Inflammatory macrophage (primary cell): ENCODE measurements at regions not wholly inside any gene's neighbourhood (a gene's known extent, or its start where the extent isn't known, plus 50 kb on each side); places are given as distances from the start of the nearest gene placed in this dataset.

ENCODE experiments used
- DNase-seq, 2 donors: peaks; one replicate each; pipeline ENCODE4 v3.0.0-alpha.2; 2020 to 2022

DNA sequence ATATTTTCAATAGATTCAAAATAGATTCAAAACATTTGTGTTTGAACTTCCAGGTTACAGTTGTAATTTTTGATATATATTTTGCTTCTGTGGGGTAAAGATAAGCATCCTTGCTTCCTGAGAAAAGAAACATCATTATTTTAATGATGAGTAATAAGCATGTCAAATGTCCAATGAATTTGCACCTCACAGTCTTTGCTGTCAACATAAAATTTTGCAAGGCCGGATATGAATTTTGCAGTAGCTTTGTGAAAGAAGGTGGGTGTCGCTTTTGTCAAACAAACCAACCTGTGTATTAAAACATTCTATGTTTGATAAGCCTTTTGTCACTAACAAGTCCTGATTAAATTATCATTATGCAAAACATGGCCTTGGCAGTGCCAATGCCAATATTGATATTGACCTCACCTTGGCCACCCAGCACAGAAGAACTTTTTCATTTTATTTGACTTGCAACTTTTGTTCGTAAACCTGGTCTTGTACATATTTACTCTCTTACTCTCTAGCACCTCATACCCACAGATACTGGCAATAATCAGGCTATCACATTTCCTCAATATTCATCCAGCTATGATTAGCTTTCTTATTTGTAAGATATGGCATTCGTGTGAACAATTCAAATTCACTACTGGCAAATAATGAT is 645.0 kb upstream of the KLF4 start:
- DNase-seq, result peak in 1 of 2 donors; percentile 10

DNA sequence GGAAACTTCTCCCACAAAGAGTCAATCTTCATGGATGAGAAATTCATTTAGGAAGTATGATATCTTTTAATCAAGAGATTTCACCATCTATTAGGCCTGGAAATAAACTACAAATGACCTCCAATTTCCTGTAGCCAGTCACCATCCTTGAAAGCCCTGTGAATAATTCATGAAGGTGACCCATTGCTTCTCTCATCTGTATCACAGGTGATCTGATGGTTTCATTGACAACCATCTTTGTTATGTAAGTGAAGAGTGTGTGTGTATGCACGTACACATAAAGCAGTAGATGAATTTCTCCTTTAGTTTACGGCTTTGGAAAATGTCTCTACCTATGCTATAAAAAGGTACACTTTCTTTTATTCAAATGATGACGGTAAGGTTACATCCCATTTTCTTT is 644.1 kb upstream of the KLF4 start:
- DNase-seq, result no peak

- no peak for DNase-seq
Observed at GRCh38 chr9:108133101-108133500, 643.5 kb upstream of the KLF4 start.

DNA sequence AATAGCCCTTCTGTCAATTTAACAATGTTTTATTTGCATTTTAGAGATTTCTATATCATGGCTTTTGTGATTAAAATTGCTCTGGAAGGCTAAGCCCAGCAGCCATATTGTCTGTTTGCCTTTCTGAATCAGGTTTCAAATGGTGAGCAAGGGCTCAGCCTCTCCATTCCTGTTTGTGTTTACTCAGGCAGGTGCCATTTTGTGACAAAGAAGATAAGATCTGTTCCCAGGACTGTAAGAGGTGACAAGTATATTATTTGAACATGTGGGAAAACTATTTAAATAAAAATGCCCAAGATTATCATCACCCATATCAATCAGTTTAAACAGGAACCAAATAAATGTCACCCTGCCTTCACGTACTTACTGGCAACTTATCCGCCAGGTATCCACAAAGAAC is 641.3 kb upstream of the KLF4 start:
- no peak for DNase-seq

- DNase-seq, result peak; percentile 18 to 32
Observed at GRCh38 chr9:108125625-108126024, 636.1 kb upstream of the KLF4 start.

DNA sequence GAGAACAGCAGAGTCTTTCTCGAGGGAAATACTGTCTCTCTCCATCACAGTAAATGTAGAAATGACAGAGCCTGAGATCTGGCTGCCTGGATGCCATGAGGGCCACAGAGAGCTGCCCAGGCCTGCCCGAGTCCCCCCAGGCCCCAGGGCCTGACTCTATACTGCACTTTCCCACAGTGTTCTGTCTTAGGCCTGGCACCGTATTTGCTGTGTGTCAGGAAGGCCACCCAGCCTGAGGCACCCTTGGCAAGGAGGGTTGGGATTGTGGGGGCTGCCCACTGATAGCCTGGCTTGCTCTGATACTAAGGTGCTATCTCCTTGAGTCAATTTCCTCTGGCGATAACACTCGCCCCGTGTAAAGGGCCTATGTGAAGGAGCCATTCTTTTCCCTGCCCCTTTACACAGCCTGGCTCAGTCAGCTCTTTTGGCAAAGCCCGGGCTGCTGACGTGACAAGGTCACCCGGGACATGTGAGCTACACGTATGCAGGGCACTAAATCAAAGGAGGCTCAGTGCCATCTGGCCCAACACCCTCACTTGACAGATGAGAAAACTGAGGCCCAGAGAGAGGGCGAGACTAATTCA is 630.1 kb upstream of the KLF4 start:
- DNase-seq, result no peak

DNA sequence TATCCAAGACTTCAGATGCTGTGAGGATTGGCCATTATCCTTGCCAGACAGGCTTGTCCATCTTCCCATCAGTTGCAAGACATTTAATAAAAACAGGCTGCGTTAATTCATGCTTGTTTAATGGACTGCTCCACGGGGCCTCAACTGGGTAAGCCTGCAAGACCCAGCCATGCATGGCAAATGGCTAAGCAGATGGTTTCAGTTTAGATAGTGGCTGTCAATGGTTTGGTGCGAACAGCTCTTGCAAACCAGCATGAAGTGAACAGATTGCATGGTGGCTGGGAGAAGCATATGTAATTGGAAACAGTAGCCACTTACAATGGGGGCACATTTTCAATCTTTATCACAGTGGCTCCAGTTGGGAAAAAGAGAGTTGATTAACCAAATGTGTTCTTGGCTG is 628.2 kb upstream of the KLF4 start:
- no peak for DNase-seq

- DNase-seq, result no peak
Observed at GRCh38 chr9:108117306-108117705, 627.7 kb upstream of the KLF4 start.

GRCh38 chr9:108113596-108113995 is 624.0 kb upstream of the KLF4 start:
- peak; percentile 3 to 53 for DNase-seq

GRCh38 chr9:108109927-108110690 is 620.5 kb upstream of the KLF4 start:
- no peak for DNase-seq

DNA sequence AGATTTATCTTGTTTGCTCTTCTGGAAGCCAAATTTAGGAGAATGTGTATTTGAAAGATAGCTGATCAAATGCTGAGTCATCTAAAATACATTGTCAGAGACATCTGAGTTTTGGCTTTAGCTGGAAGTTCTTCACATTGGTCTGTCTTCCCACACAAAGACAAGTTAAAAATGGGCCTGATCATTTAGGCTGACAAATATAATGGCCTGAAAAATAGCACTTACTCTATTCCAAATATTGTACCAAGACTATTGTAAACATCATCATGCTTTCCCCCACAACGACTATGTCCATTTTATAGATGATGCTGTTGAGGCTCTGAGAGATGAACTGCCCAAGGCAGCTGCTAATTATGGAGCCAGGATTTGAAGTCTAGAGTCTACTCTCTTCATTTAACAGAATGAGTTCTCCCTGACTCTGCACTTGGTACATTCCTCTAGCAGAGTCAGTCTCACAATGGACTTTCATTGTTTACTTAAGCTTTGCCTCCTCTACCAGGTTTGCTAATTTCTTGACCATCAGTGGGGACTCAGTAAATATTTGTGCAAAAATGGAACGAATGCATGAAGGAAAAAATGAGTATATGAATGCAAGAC is 619.4 kb upstream of the KLF4 start:
- no peak for DNase-seq

DNA sequence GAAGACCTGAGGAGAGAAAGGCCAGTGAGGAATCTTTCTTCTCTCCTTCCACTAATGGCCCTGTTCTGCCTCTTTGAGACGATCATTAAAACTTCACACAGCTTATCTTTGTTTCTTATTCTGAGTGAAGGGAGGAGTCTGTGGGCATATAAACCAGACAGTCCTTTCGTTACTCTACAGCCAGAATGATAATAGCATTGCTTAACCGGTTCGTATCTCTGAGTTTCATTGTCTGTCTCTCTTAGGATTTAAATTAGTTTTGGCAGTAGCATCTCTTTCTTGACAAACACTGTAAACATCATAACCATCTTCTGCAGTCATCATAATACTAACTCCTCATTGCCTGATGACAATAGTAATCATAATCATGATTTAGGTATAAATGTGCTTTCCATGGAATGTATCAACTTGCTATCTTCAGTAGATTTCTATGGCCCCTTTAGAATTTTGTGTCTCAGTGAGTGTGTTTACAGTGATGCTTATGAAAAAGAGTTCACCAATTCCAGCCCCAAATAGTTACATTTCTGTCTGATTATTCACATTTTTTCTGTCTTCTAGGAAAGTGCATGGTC is 618.8 kb upstream of the KLF4 start:
- no peak for DNase-seq

GRCh38 chr9:108105885-108106284 is 616.3 kb upstream of the KLF4 start:
- DNase-seq, result no peak

- no peak for DNase-seq
Observed at GRCh38 chr9:108104991-108105390, 615.4 kb upstream of the KLF4 start.

- no peak for DNase-seq
Observed at GRCh38 chr9:108103046-108103693, 613.6 kb upstream of the KLF4 start.

DNA sequence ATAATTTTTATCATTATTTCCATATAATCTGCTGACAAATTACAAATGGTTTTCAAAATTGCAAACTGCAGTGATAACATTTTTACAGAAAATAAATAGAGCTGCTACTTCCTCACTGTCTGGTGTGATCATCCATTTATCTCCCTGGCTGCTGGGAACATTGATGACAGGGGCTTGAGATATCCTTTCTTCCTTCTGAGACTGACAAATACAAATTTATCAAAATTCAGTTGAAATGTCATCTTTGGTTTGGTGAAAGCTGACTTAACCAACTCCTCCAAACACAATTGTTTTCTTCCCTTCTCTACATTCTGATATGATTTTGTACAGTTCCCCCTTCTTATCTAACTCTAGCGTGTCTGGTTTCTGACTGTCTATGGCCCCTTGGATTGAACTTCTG is 611.8 kb upstream of the KLF4 start:
- DNase-seq, result no peak

DNA sequence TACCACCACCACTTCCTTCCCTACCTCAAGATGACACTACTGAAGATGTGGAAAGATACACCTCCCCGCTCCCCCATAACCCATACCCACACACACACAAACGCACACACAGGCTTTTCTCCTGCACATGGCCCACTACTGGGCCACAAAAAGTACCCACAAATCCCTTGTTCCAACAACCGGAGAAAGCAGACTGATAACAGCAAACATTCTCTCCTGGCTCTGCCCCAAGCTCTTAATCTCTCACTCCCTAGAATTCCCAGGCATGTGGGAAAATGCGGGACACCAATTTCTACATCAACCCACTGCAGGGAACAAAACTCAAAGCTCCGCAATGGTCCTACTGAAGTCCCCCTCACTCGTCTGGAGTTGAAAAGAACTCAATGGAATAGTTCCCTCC is 611.0 kb upstream of the KLF4 start:
- DNase-seq, result no peak

- no peak for DNase-seq
Observed at GRCh38 chr9:108099854-108100253, 610.3 kb upstream of the KLF4 start.

DNA sequence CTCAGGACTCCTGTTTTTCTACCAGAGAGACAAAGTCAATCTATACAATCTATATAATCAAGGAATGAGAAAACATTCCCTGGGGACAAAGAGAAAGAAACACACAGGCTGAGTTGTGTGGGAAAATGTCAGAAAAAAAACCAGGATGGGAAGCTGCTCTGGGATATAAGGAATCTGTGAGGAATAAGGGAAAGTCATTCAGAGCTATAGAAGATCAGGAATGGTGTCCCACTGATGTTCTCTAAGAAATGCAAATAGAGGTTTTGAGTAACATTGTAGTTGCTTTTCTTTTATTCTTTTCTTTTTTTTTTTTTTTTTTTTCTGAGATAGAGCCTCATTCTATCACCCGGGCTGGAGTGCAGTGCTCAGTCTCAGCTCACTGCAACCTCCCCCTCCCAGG is 605.9 kb upstream of the KLF4 start:
- DNase-seq, result no peak

DNA sequence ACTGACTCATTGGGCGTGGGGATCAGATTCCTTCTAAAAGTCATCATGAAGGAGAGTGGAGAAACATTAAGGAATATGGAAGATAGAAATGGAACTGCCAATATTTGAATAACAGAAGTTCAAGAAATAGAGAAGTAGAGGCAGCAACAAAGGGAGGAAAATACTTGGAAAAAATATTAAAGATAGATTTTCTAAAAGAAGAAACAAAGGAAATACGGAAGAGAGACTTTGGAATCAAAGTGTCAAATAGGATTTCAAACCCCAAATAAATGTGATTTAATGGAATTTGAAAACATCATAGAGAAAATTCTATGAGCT is 605.1 kb upstream of the KLF4 start:
- no peak for DNase-seq

DNA sequence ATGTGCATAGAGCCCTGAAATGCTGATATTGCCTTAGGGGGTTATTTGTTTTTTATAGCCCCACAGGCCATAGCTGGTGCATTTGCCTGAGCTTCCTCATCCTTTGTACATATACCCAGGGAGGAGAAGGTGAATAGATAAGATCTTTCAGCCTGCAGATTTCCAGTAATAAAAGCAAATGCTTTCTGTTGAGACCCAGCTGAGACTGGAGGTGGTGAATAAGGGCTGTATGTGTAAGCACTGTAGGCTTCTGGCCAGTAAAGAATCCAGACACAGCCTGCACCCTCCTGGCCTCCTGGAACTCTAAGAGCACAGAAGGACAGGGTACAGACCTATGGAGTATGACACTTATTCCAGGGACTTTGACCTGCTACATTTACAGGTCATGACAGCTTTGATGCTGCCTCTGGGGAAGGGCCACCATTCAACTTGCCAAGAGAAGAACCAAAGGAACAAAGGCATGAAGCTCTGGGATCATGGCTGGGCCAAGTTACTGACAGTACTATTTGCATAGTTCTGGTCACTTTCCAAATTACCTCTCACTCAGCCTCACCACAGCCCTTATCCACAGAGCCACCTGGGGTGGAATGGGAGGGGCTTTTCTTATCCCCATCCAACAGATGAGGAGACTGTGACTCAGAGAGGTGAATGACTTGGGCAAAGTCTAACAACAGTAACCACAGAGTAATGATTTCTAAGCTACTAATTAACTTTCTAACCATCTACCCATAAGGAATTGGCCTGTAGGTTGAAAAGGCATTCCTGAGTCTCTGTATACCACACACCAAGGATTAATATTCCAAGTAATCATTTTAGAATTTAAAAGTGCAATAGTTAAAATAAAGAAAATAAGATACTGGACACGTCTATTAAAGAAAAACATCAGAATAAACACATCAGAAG is 604.5 kb upstream of the KLF4 start:
- no peak for DNase-seq

DNA sequence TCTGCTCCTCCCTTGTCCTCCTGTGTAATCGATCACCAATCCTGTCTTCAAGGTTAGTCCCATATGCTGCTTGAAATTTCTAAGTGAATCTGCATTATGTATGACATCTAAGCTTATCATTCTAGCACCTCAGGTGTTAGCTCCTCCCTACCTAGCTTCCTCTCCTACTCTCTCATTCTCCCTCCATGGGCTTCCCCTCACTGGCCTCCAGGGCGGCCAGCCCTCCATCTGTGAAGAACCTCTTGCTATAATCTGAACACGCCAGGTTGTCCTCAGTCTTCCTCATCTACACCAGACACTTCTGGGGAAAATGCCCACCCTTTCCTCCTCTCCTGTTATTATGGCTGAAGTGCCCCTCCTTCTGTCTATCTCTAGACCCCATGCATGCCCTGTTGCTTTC is 599.3 kb upstream of the KLF4 start:
- no peak for DNase-seq
